Mucosa of rectum (tissue), 2 donors: ENCODE measurements at regions not wholly inside any gene's neighbourhood (a gene's known extent, or its start where the extent isn't known, plus 50 kb on each side); places are given as distances from the start of the nearest gene placed in this dataset.
"Not testable (repeated sequence)": the region's sequence is repeated elsewhere in the genome, so short reads cannot be mapped to it uniquely, and the experiment has no call there.

ENCODE experiments used
- H3K27ac ChIP-seq, 2 donors: one replicate each; pipeline ENCODE4 v1.7.0; 2013; ENCODE audit warnings: inconsistent platforms in 2 of 2, low read depth in 2 of 2, low read length in 2 of 2
- H3K27me3 ChIP-seq, 2 donors: one replicate each; pipeline ENCODE4 v1.7.0; 2013; ENCODE audit warnings: low read length in 2 of 2; ENCODE audit not compliant: control insufficient read depth in 2 of 2, insufficient read depth in 2 of 2
- H3K36me3 ChIP-seq, 2 donors: one replicate each; pipeline ENCODE4 v1.7.0; 2013; ENCODE audit warnings: low read length in 2 of 2; ENCODE audit not compliant: control insufficient read depth in 2 of 2, insufficient read depth in 2 of 2
- H3K4me1 ChIP-seq, 2 donors: one replicate each; pipeline ENCODE4 v1.7.0; 2013; ENCODE audit warnings: low read length in 2 of 2, mild to moderate bottlenecking in 1 of 2; ENCODE audit not compliant: control insufficient read depth in 2 of 2, insufficient read depth in 2 of 2
- H3K4me3 ChIP-seq, 2 donors: one replicate each; pipeline ENCODE4 v1.7.0; 2013; ENCODE audit warnings: low read length in 2 of 2
- H3K9ac ChIP-seq, 2 donors: one replicate each; pipeline ENCODE4 v1.7.0; 2013; ENCODE audit warnings: low read length in 2 of 2, low read depth in 1 of 2, mild to moderate bottlenecking in 1 of 2
- H3K9me3 ChIP-seq, 2 donors: one replicate each; pipeline ENCODE4 v1.7.0; 2013; ENCODE audit warnings: low read length in 2 of 2; ENCODE audit not compliant: control insufficient read depth in 2 of 2
- donor health status: healthy.
- donor health status: Normal muscosa, but diverticular disease.

DNA sequence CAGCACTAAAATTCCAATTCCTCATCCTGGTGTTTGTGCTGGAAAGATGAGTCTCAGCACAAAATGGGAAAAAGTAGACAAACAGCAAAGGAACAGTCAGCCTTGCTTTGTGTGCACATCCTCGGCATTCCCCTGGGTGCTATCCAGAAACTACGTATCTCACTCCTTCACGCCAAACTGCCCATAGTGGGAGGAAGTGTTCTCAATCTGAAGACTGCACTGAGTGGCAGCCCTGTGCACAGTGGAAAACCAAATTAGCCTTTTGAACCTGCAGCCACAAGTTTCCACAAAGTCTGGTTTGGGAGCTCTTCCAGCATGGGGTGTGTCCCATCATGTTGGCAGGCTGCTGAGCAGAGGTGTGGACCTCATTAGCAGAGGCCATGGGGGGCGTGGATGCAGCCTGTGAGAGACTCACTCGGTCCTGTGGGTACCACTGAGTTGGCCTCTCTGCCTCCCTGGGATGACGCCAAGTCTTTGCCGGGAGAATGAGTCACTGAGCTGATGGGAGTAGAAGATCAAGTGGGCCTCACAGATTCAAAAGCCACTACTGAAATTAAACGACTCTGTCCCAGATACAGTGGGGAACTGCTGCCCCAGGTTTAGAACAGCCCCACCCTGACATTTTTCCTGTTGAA lies 89.0 kb downstream of the ATP6V0E2 start:
- not testable (repeated sequence) for H3K27me3 ChIP-seq

GRCh38 chr7:149963985-149964384 lies 90.2 kb downstream of the ATP6V0E2 start:
- H3K27ac ChIP-seq, H3K27me3 ChIP-seq, H3K4me1 ChIP-seq, H3K9me3 ChIP-seq, H3K9ac ChIP-seq, H3K4me3 ChIP-seq, H3K36me3 ChIP-seq: not testable (repeated sequence)

More for the DNA sequence above, 89.0 kb downstream of the ATP6V0E2 start:
- H3K9ac ChIP-seq, H3K4me1 ChIP-seq, H3K9me3 ChIP-seq, H3K27ac ChIP-seq, H3K36me3 ChIP-seq, H3K4me3 ChIP-seq: not testable (repeated sequence)

GRCh38 chr7:149966444-149966843 lies 92.7 kb downstream of the ATP6V0E2 start:
- H3K4me3 ChIP-seq, H3K27ac ChIP-seq, H3K9me3 ChIP-seq, H3K9ac ChIP-seq, H3K4me1 ChIP-seq, H3K27me3 ChIP-seq, H3K36me3 ChIP-seq: not testable (repeated sequence)

GRCh38 chr7:149972977-149973376 lies 99.2 kb downstream of the ATP6V0E2 start:
- H3K4me3 ChIP-seq, H3K27ac ChIP-seq, H3K4me1 ChIP-seq, H3K36me3 ChIP-seq, H3K9me3 ChIP-seq, H3K9ac ChIP-seq, H3K27me3 ChIP-seq: not testable (repeated sequence)

DNA sequence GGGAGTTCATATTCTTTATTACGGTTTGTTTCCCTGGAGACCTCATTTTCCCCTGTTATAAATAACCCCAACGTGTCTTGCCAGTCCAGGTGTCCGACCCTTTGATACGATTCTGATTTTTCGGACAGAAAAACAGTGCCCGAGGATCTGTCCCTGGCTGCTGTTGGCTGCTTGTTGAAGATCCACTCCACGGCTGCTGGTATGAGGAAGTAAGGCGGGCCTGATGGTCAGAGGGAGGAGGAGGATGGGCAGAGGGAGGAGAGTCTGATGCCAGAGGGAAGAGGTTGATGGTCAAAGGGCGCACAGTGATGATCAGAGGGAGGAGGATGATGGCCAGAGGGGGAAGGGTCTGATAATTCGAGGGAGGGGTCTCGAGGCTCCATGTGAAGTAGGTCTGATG lies 99.9 kb downstream of the ATP6V0E2 start:
- not testable (repeated sequence) for H3K4me3 ChIP-seq, H3K9ac ChIP-seq, H3K27ac ChIP-seq, H3K9me3 ChIP-seq, H3K36me3 ChIP-seq, H3K4me1 ChIP-seq, H3K27me3 ChIP-seq

- H3K27me3 ChIP-seq, H3K36me3 ChIP-seq, H3K27ac ChIP-seq: not testable (repeated sequence)
These were observed 101.8 kb downstream of the ATP6V0E2 start for GRCh38 chr7:149975608-149976007.

DNA sequence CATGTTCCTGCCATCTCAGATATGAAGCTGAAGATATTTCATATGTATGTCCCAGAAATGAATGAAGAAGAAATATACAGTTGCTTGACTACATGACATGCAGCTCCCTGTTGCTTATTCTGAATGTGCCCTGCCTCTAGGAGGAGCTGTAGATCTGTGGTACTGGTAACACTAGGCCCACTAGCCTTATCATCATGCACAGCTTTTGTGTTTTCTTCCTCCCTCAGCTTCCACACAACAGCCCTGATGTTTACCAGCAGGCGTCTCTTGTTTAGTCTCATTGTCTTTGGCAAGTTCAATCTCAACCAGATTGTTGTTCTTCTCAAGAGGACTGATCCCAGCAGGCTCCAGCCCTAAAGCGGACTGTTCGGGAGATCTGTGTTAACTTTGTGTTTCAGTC lies 104.8 kb downstream of the ATP6V0E2 start:
- not testable (repeated sequence) for H3K9ac ChIP-seq, H3K4me3 ChIP-seq, H3K36me3 ChIP-seq, H3K27ac ChIP-seq, H3K4me1 ChIP-seq, H3K9me3 ChIP-seq, H3K27me3 ChIP-seq

More at GRCh38 chr7:149975608-149976007, 101.8 kb downstream of the ATP6V0E2 start:
- H3K4me1 ChIP-seq, H3K9me3 ChIP-seq, H3K4me3 ChIP-seq, H3K9ac ChIP-seq: not testable (repeated sequence)

GRCh38 chr7:149978944-149979343 lies 105.2 kb downstream of the ATP6V0E2 start:
- H3K27ac ChIP-seq, H3K9me3 ChIP-seq, H3K4me1 ChIP-seq, H3K27me3 ChIP-seq, H3K4me3 ChIP-seq, H3K36me3 ChIP-seq, H3K9ac ChIP-seq: not testable (repeated sequence)

DNA sequence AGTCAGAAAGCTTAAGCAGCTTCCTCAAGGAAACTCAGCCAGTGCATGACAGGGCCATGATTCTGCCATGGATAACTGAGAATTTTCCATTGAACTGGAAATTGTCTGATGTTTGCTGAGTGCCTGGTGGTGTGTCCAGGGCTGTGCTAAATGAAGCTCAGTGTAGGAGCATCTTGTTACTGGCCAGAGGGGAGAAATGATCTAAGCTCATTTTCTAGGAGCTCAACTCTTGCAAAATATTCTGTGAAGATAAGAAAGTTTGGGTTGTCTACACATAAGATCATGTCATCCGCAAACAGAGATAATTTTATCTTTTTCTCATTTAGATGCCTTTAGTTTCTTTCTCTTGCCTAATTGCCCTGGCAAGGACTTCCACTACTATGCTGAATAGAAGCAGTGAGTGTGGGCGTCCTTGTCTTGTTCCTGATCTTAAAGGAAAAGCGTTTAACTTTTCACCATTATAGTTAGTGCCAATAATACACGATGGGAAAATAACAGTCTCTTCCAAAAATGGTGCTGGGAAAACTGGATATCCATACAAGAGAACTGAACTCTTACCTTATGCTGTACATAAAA lies 108.9 kb downstream of the ATP6V0E2 start:
- not testable (repeated sequence) for H3K4me3 ChIP-seq, H3K27ac ChIP-seq, H3K9me3 ChIP-seq, H3K4me1 ChIP-seq, H3K36me3 ChIP-seq, H3K27me3 ChIP-seq, H3K9ac ChIP-seq

- not testable (repeated sequence) for H3K4me3 ChIP-seq, H3K27me3 ChIP-seq, H3K36me3 ChIP-seq, H3K4me1 ChIP-seq, H3K9me3 ChIP-seq, H3K9ac ChIP-seq, H3K27ac ChIP-seq
These were observed 113.1 kb downstream of the ATP6V0E2 start for GRCh38 chr7:149986866-149987265.
